H9 (cell line): ENCODE measurements at regions not wholly inside any gene's neighbourhood (a gene's known extent, or its start where the extent isn't known, plus 50 kb on each side); places are given as distances from the start of the nearest gene placed in this dataset.

Experiments
- DNase-seq: peaks from one replicate; pipeline ENCODE4 v3.0.0-alpha.2; 2017
- H2AFZ ChIP-seq: one replicate; pipeline ENCODE4 v1.6.1; 2013; ENCODE audit warnings: mild to moderate bottlenecking, low read length, control low read depth, moderate library complexity
- H2AK5ac ChIP-seq: 2 replicates; pipeline ENCODE4 v1.6.1; 2013; ENCODE audit warnings: low read length, control low read depth, mixed read lengths; ENCODE audit not compliant: insufficient read length
- H2BK120ac ChIP-seq: one replicate; pipeline ENCODE4 v1.6.1; 2013; ENCODE audit warnings: low read depth, mild to moderate bottlenecking, low read length, control low read depth, inconsistent platforms; ENCODE audit not compliant: poor library complexity, severe bottlenecking
- H2BK12ac ChIP-seq: 2 replicates; pipeline ENCODE4 v1.6.1; 2013; ENCODE audit warnings: low read length, control low read depth, mixed read lengths, low read depth; ENCODE audit not compliant: insufficient read length
- H2BK15ac ChIP-seq: 2 replicates; pipeline ENCODE4 v1.6.1; 2013; ENCODE audit warnings: low read depth, low read length, control low read depth
- H2BK20ac ChIP-seq: one replicate; pipeline ENCODE4 v1.6.1; 2013; ENCODE audit warnings: low read depth, mild to moderate bottlenecking, low read length, control low read depth, inconsistent platforms; ENCODE audit not compliant: poor library complexity, severe bottlenecking
- H2BK5ac ChIP-seq: 2 replicates; pipeline ENCODE4 v1.6.1; 2013; ENCODE audit warnings: low read length, control low read depth, mixed read lengths; ENCODE audit not compliant: insufficient read length
- H3K14ac ChIP-seq: 2 replicates; pipeline ENCODE4 v1.6.1; 2013; ENCODE audit warnings: low read length, control low read depth; ENCODE audit not compliant: insufficient read depth
- H3K18ac ChIP-seq: 2 replicates; pipeline ENCODE4 v1.6.1; 2013; ENCODE audit warnings: low read depth, mild to moderate bottlenecking, mixed read lengths, low read length, control low read depth; ENCODE audit not compliant: insufficient read length
- H3K23ac ChIP-seq: 2 replicates; pipeline ENCODE4 v1.6.1; 2013; ENCODE audit warnings: low read length, control low read depth, mixed read lengths, low read depth; ENCODE audit not compliant: insufficient read length
- H3K23me2 ChIP-seq: 2 replicates; pipeline ENCODE4 v1.6.1; 2013; ENCODE audit warnings: low read depth, mild to moderate bottlenecking, mixed read lengths, low read length, control low read depth; ENCODE audit not compliant: insufficient read length, poor library complexity, severe bottlenecking
- H3K27ac ChIP-seq: 2 replicates; pipeline ENCODE4 v1.5.1; 2013; ENCODE audit warnings: low read length, control low read depth, mixed read lengths, low read depth; ENCODE audit not compliant: insufficient read length
- H3K27me3 ChIP-seq: 2 replicates; pipeline ENCODE4 v1.6.1; 2013; ENCODE audit warnings: low read length, control low read depth, inconsistent platforms; ENCODE audit not compliant: insufficient read depth
- H3K4ac ChIP-seq: 2 replicates; pipeline ENCODE4 v1.6.1; 2013; ENCODE audit warnings: low read depth, mild to moderate bottlenecking, control low read depth, inconsistent platforms, low read length, moderate library complexity
- H3K4me1 ChIP-seq: 2 replicates; pipeline ENCODE4 v1.6.1; 2013; ENCODE audit warnings: low read length, control low read depth, inconsistent platforms; ENCODE audit not compliant: insufficient read depth
- H3K4me2 ChIP-seq: 2 replicates; pipeline ENCODE4 v1.6.1; 2013; ENCODE audit warnings: low read length, control low read depth, mixed read lengths; ENCODE audit not compliant: insufficient read length, insufficient read depth
- H3K56ac ChIP-seq: 2 replicates; pipeline ENCODE4 v1.6.1; 2013; ENCODE audit warnings: low read depth, mild to moderate bottlenecking, mixed read lengths, low read length, control low read depth; ENCODE audit not compliant: insufficient read length
- H3K79me1 ChIP-seq: 2 replicates; pipeline ENCODE4 v1.6.1; 2013; ENCODE audit warnings: low read depth, mild to moderate bottlenecking, moderate library complexity, low read length, control low read depth, inconsistent platforms; ENCODE audit not compliant: insufficient read depth, poor library complexity, severe bottlenecking
- H3K79me2 ChIP-seq: 2 replicates; pipeline ENCODE4 v1.6.1; 2013; ENCODE audit warnings: low read length, control low read depth, inconsistent platforms; ENCODE audit not compliant: insufficient read depth
- H3K9ac ChIP-seq: 2 replicates; pipeline ENCODE4 v1.6.1; 2013; ENCODE audit warnings: low read length, control low read depth, mixed read lengths; ENCODE audit not compliant: insufficient read length; ENCODE audit errors: extremely low read depth
- H3K9me3 ChIP-seq: one replicate; pipeline ENCODE4 v1.6.1; 2013; ENCODE audit warnings: low read depth, low read length, inconsistent platforms; ENCODE audit not compliant: control insufficient read depth
- H3T11ph ChIP-seq: one replicate; pipeline ENCODE4 v1.6.1; 2013; ENCODE audit warnings: mild to moderate bottlenecking, low read length, control low read depth, inconsistent platforms
- H4K20me1 ChIP-seq: one replicate; pipeline ENCODE4 v1.6.1; 2013; ENCODE audit not compliant: control insufficient read depth, insufficient read length, insufficient read depth
- H4K5ac ChIP-seq: 2 replicates; pipeline ENCODE4 v1.6.1; 2013; ENCODE audit warnings: low read depth, mild to moderate bottlenecking, mixed read lengths, low read length, control low read depth; ENCODE audit not compliant: insufficient read length
- H4K8ac ChIP-seq: replicated peaks from 2 replicates; pipeline ENCODE4 v1.6.1; 2013; ENCODE audit warnings: low read length, control low read depth, mixed read lengths, low read depth; ENCODE audit not compliant: insufficient read length
- H4K91ac ChIP-seq: 2 replicates; pipeline ENCODE4 v1.6.1; 2013; ENCODE audit warnings: low read depth, mild to moderate bottlenecking, moderate library complexity, mixed read lengths, low read length, control low read depth; ENCODE audit not compliant: insufficient read length
- H3K27ac Mint-ChIP-seq, 3 experiments: 2 replicates in 2 of 3; 3 replicates in 1 of 3; pipeline ENCODE4 v1.8.0; 2020 to 2021; ENCODE audit warnings: mixed read lengths in 3 of 3, mild to moderate bottlenecking in 1 of 3, moderate library complexity in 1 of 3
- H3K27me3 Mint-ChIP-seq: 2 replicates; pipeline ENCODE4 v1.8.0; 2021; ENCODE audit warnings: low read depth, mild to moderate bottlenecking, moderate library complexity, mixed read lengths
- H3K36me3 Mint-ChIP-seq, 3 experiments: 2 replicates in 2 of 3; 3 replicates in 1 of 3; pipeline ENCODE4 v1.8.0; 2020 to 2021; ENCODE audit warnings: low read depth in 3 of 3, mixed read lengths in 3 of 3; ENCODE audit not compliant: insufficient read depth in 1 of 3
- H3K4me1 Mint-ChIP-seq, 2 experiments: 2 replicates each; pipeline ENCODE4 v1.8.0; 2020; ENCODE audit warnings: mixed read lengths in 2 of 2
- H3K4me3 Mint-ChIP-seq, 2 experiments: 2 replicates in 1 of 2; 3 replicates in 1 of 2; pipeline ENCODE4 v1.8.0; 2020 to 2021; ENCODE audit warnings: mild to moderate bottlenecking in 2 of 2, mixed read lengths in 2 of 2, moderate library complexity in 1 of 2
- H3K9me3 Mint-ChIP-seq, 2 experiments: 2 replicates in 1 of 2; 3 replicates in 1 of 2; pipeline ENCODE4 v1.8.0; 2020; ENCODE audit warnings: mild to moderate bottlenecking in 2 of 2, mixed read lengths in 2 of 2, moderate library complexity in 1 of 2
- CTCF ChIP-seq: fragments of 200-600 bp; sonication (generic); conservative IDR thresholded peaks from 3 replicates; pipeline ENCODE4 v1.8.0; 2021; ENCODE audit warnings: antibody characterized with exemption, mild to moderate bottlenecking
- WGBS: extraction: QIAGEN DNeasy Blood & Tissue Kit; methylation state at CpG from one replicate; pipeline ENCODE4 v1.1.7; 2013; ENCODE audit warnings: missing lambda C conversion rate, low lambda C conversion rate, mixed read lengths; ENCODE audit not compliant: insufficient read length; ENCODE audit errors: extremely low coverage; 5-methylcytosine and 5-hydroxymethylcytosine counted together

- H4K20me1 ChIP-seq = no peaks in the 10 kb centered on the region
- Mint-ChIP-seq H3K9me3 (peaks cover 6 to 7% of the 10 kb centered on the region in 2 experiments; a peak in 4 of 5 replicates), H3K27ac (no peak overlapping the region; a peak in 1 of 7 replicates), H3K27me3 (no peaks in the 10 kb centered on the region; the same call in none of the 2 replicates), H3K4me1 (peaks cover 17 to 22% of the 10 kb centered on the region in 2 experiments), H3K36me3 (peaks cover 0 to 7% (median 2%) of the 10 kb centered on the region in 3 experiments; a peak in 4 of 7 replicates), H3K4me3 (no peak overlapping the region)
- no peak overlapping the region for H4K91ac ChIP-seq
- no peak overlapping the region for H3K23ac ChIP-seq
- H3K79me2 ChIP-seq = no peaks in the 10 kb centered on the region
- no peak overlapping the region for H3K14ac ChIP-seq
- no peak overlapping the region for H2AK5ac ChIP-seq
- no peaks in the 10 kb centered on the region for H3K27me3 ChIP-seq
- no peak for DNase-seq
- no peak overlapping the region for H4K8ac ChIP-seq
- H3K9me3 ChIP-seq = no peaks in the 10 kb centered on the region
- H2AFZ ChIP-seq = no peak overlapping the region
- H3K4me1 ChIP-seq = peaks cover 4% of the 10 kb centered on the region; the same call in 1 of the 2 replicates
- no peaks in the 10 kb centered on the region for H3K79me1 ChIP-seq
- no peak overlapping the region for H3K18ac ChIP-seq
- H3K4ac ChIP-seq = no peak overlapping the region
- no peak overlapping the region for H2BK20ac ChIP-seq
- no peak overlapping the region for H2BK120ac ChIP-seq
- no peak overlapping the region for H2BK15ac ChIP-seq
- no peak overlapping the region for H2BK5ac ChIP-seq
- H3T11ph ChIP-seq = no peak overlapping the region
- no peak overlapping the region for H3K56ac ChIP-seq
- WGBS = no CpG with 5 or more reads among the region's 3 CpGs
- H3K4me2 ChIP-seq = no peak overlapping the region
- no peak overlapping the region for H2BK12ac ChIP-seq
- no peak overlapping the region for H3K27ac ChIP-seq
- H3K9ac ChIP-seq = no peak overlapping the region
- no peak overlapping the region for H4K5ac ChIP-seq
- H3K23me2 ChIP-seq = no peaks in the 10 kb centered on the region
- no peak for TF ChIP-seq CTCF
Observed at GRCh38 chr16:65895486-65895885, 471.0 kb upstream of the CDH5 start.
